NCI-H146 treated with DMSO at 0.1 percent for 48 hours (cell line): ENCODE measurements at regions not wholly inside any gene's neighbourhood (a gene's known extent, or its start where the extent isn't known, plus 50 kb on each side); places are given as distances from the start of the nearest gene placed in this dataset.
A peak's percentile ranks its signal among the peaks of the same experiment; 100 is the strongest.

Experiments
- DNase-seq: peaks from one replicate; lab custom pipeline; 2025; ENCODE audit not compliant: unreplicated experiment; lab: John Stamatoyannopoulos, UW

GRCh38 chr6:147117580-147117979, 86.6 kb upstream of the STXBP5 start:
- DNase-seq: no peak

GRCh38 chr6:147119310-147119709, 84.9 kb upstream of the STXBP5 start:
- no peak for DNase-seq

GRCh38 chr6:147122823-147123222, 81.4 kb upstream of the STXBP5 start:
- no peak for DNase-seq

GRCh38 chr6:147126618-147127022, 77.6 kb upstream of the STXBP5 start:
- DNase-seq: no peak

DNA sequence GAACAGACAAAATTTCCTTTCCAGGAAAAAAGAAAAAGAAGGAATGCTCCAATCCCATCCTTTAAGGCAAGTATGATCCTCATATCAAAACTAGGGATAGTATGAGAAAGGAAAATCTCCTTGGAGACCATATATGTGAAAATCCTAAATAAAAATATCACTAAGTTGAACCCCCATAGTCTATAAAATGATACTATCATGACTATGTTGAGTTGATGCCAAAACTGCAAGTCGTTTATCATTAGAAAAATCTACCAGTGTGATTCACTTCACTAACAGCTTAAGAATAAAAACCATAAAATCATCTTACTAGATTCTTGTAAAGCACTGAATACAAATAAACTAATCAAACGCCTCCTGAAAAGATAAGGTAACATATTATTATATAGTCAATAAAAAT, 76.6 kb upstream of the STXBP5 start:
- no peak for DNase-seq

- DNase-seq: no peak
Measured at GRCh38 chr6:147128056-147128455, 76.2 kb upstream of the STXBP5 start.

GRCh38 chr6:147131532-147132128, 72.6 kb upstream of the STXBP5 start:
- DNase-seq: peak; percentile 47

DNA sequence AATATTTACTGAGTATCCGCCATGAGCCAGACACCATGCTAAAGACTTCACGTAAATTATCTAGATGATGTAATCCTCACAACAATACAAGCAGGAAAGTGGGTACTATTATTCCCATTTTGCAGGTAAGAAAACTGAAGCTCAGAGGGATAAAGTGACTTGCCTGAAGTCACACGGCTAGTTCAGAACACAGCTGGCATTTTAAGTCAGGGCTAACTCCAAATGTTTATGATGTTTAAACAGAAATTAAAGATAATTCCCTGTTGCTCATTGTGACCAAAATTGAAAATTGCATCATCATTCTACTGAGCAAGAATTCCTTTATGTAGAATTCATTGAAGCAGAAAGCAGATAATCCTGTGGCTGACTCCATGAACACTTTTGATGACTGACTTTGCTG, 71.3 kb upstream of the STXBP5 start:
- peak; percentile 71 for DNase-seq

- no peak for DNase-seq
Measured at GRCh38 chr6:147133669-147134068, 70.5 kb upstream of the STXBP5 start.

- DNase-seq: no peak
Measured at GRCh38 chr6:147135211-147135681, 69.0 kb upstream of the STXBP5 start.

- DNase-seq: peak; percentile 45
Measured at GRCh38 chr6:147136057-147136456, 68.2 kb upstream of the STXBP5 start.

GRCh38 chr6:147137986-147138385, 66.2 kb upstream of the STXBP5 start:
- DNase-seq: no peak

GRCh38 chr6:147138835-147139234, 65.4 kb upstream of the STXBP5 start:
- DNase-seq: no peak

- DNase-seq: peak; percentile 16
Measured at GRCh38 chr6:147141711-147142308, 62.4 kb upstream of the STXBP5 start.

- DNase-seq: no peak
Measured at GRCh38 chr6:147142684-147143245, 61.5 kb upstream of the STXBP5 start.

- DNase-seq: no peak
Measured at GRCh38 chr6:147149092-147149491, 55.1 kb upstream of the STXBP5 start.

- no peak for DNase-seq
Measured at GRCh38 chr6:147149826-147150225, 54.4 kb upstream of the STXBP5 start.

DNA sequence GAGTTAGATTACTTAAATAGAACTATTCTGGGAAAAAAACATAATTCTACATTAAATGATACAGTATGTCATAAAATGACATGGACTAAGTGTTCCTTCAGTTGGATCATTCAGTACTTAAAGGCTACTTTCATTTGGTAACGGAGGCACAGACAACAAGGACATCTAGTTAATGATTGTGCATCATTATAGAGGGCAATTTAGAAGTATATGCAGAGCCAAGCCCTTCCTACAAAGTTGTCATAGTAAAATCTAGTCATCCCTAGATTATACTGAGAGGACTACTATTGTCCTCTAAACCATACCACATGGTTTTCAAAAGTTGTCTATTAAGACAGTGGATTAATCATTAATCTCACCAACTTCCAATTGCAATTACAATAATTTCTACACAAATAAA, 53.9 kb upstream of the STXBP5 start:
- DNase-seq: no peak
